ENCODE measurements at regions not wholly inside any gene's neighbourhood (a gene's known extent, or its start where the extent isn't known, plus 50 kb on each side); places are given as distances from the start of the nearest gene placed in this dataset.

- no peaks in the 10 kb centered on the region for H3K27me3 ChIP-seq (ENCODE audit: control insufficient read depth, insufficient read depth, low read length)
- DNase-seq (ENCODE audit: low read depth in 2 of 2) = no peak
- H3K79me2 ChIP-seq (ENCODE audit: control insufficient read depth, insufficient read depth, low read length) = no peaks in the 10 kb centered on the region
- H3K4me2 ChIP-seq (ENCODE audit: extremely low read depth, insufficient read depth, low read length) = no peak overlapping the region
- no peak overlapping the region for H3K9ac ChIP-seq (ENCODE audit: insufficient read depth, low read length)
- TF ChIP-seq EZH2 (IDR thresholded peaks at IDR 0.05; ENCODE audit: low read length, missing control alignments) = no peak
- no peak for TF ChIP-seq CTCF (conservative IDR thresholded peaks at IDR 0.05 in 1 of 2, IDR thresholded peaks at IDR 0.05 in 1 of 2; ENCODE audit: low read depth in 1 of 2, low read length in 2 of 2)
- H3K27ac ChIP-seq (ENCODE audit: insufficient read depth, low read length) = no peak overlapping the region
- no peak overlapping the region for H2AFZ ChIP-seq (ENCODE audit: low read length)
- peaks cover 3% of the 10 kb centered on the region for H3K4me1 ChIP-seq (ENCODE audit: control insufficient read depth, extremely low read depth, insufficient read depth, low read length)
- H3K36me3 ChIP-seq (ENCODE audit: control insufficient read depth, insufficient read depth, low read length) = no peaks in the 10 kb centered on the region
- no peaks in the 10 kb centered on the region for H4K20me1 ChIP-seq (ENCODE audit: control insufficient read depth, extremely low read depth, insufficient read depth, low read length)
- no peaks in the 10 kb centered on the region for H3K9me3 ChIP-seq (ENCODE audit: control insufficient read depth, insufficient read depth, low read depth, low read length)
- H3K4me3 ChIP-seq (replicated peaks in 1 of 4; ENCODE audit: control extremely low read depth in 1 of 4, insufficient read depth in 1 of 4, low read depth in 3 of 4, low read length in 4 of 4) = no peak overlapping the region
Measured at GRCh38 chr2:145012806-145013205, 492.9 kb upstream of the ZEB2 start.

DNA sequence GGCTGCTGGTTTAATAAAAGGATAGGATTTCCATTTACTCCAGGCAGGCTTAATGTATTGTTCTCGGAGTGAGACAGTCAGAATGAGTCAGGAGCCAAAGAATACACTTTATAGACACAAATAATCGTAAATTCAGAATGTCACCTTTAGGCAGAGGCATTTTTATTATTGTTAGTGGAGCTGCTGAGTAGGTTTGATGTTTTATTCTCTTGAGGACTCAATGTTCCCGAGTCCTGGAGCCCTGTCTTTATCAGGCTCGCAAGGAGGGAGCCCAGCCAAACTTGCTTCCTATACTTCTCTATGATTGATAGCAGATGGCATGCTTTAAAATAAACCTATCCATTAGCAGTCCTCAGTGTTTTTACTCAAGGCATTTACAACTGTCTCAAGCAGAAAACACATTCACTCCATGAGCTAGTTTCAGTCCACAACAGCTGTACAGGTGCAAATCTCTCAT lies 492.3 kb upstream of the ZEB2 start:
- Histone ChIP-seq H3K4me2 (ENCODE audit: extremely low read depth, insufficient read depth, low read length) (no peak overlapping the region), H3K4me3 (replicated peaks in 1 of 4; ENCODE audit: control extremely low read depth in 1 of 4, insufficient read depth in 1 of 4, low read depth in 3 of 4, low read length in 4 of 4) (no peak overlapping the region), H3K36me3 (ENCODE audit: control insufficient read depth, insufficient read depth, low read length) (no peaks in the 10 kb centered on the region), H2AFZ (ENCODE audit: low read length) (no peak overlapping the region), H3K9me3 (ENCODE audit: control insufficient read depth, insufficient read depth, low read depth, low read length) (no peaks in the 10 kb centered on the region), H3K9ac (ENCODE audit: insufficient read depth, low read length) (no peak overlapping the region), H4K20me1 (ENCODE audit: control insufficient read depth, extremely low read depth, insufficient read depth, low read length) (no peaks in the 10 kb centered on the region), H3K79me2 (ENCODE audit: control insufficient read depth, insufficient read depth, low read length) (no peaks in the 10 kb centered on the region), H3K27me3 (ENCODE audit: control insufficient read depth, insufficient read depth, low read length) (no peaks in the 10 kb centered on the region), H3K27ac (ENCODE audit: insufficient read depth, low read length) (no peak overlapping the region), H3K4me1 (ENCODE audit: control insufficient read depth, extremely low read depth, insufficient read depth, low read length) (peaks cover 5% of the 10 kb centered on the region)
- peak; percentile 22 to 49 for DNase-seq (ENCODE audit: low read depth in 2 of 2)
- TF ChIP-seq CTCF (conservative IDR thresholded peaks at IDR 0.05 in 1 of 2, IDR thresholded peaks at IDR 0.05 in 1 of 2; ENCODE audit: low read depth in 1 of 2, low read length in 2 of 2) = no peak
- no peak for TF ChIP-seq EZH2 (IDR thresholded peaks at IDR 0.05; ENCODE audit: low read length, missing control alignments)

- H3K79me2 ChIP-seq (ENCODE audit: control insufficient read depth, insufficient read depth, low read length) = no peaks in the 10 kb centered on the region
- H3K36me3 ChIP-seq (ENCODE audit: control insufficient read depth, insufficient read depth, low read length) = no peaks in the 10 kb centered on the region
- TF ChIP-seq EZH2 (IDR thresholded peaks at IDR 0.05; ENCODE audit: low read length, missing control alignments) (no peak), CTCF (conservative IDR thresholded peaks at IDR 0.05 in 1 of 2, IDR thresholded peaks at IDR 0.05 in 1 of 2; ENCODE audit: low read depth in 1 of 2, low read length in 2 of 2) (no peak)
- no peak overlapping the region for H3K27ac ChIP-seq (ENCODE audit: insufficient read depth, low read length)
- peaks cover 5% of the 10 kb centered on the region for H3K4me1 ChIP-seq (ENCODE audit: control insufficient read depth, extremely low read depth, insufficient read depth, low read length)
- H2AFZ ChIP-seq (ENCODE audit: low read length) = no peak overlapping the region
- no peak overlapping the region for H3K4me3 ChIP-seq (replicated peaks in 1 of 4; ENCODE audit: control extremely low read depth in 1 of 4, insufficient read depth in 1 of 4, low read depth in 3 of 4, low read length in 4 of 4)
- no peak overlapping the region for H3K9ac ChIP-seq (ENCODE audit: insufficient read depth, low read length)
- DNase-seq (ENCODE audit: low read depth in 2 of 2) = no peak
- no peak overlapping the region for H3K4me2 ChIP-seq (ENCODE audit: extremely low read depth, insufficient read depth, low read length)
- no peaks in the 10 kb centered on the region for H3K9me3 ChIP-seq (ENCODE audit: control insufficient read depth, insufficient read depth, low read depth, low read length)
- H3K27me3 ChIP-seq (ENCODE audit: control insufficient read depth, insufficient read depth, low read length) = no peaks in the 10 kb centered on the region
- H4K20me1 ChIP-seq (ENCODE audit: control insufficient read depth, extremely low read depth, insufficient read depth, low read length) = no peaks in the 10 kb centered on the region
Measured at GRCh38 chr2:145010635-145011034, 490.7 kb upstream of the ZEB2 start.

All from fibroblast of lung (primary cell).